ENCODE measurements at regions not wholly inside any gene's neighbourhood (a gene's known extent, or its start where the extent isn't known, plus 50 kb on each side); places are given as distances from the start of the nearest gene placed in this dataset.

DNA sequence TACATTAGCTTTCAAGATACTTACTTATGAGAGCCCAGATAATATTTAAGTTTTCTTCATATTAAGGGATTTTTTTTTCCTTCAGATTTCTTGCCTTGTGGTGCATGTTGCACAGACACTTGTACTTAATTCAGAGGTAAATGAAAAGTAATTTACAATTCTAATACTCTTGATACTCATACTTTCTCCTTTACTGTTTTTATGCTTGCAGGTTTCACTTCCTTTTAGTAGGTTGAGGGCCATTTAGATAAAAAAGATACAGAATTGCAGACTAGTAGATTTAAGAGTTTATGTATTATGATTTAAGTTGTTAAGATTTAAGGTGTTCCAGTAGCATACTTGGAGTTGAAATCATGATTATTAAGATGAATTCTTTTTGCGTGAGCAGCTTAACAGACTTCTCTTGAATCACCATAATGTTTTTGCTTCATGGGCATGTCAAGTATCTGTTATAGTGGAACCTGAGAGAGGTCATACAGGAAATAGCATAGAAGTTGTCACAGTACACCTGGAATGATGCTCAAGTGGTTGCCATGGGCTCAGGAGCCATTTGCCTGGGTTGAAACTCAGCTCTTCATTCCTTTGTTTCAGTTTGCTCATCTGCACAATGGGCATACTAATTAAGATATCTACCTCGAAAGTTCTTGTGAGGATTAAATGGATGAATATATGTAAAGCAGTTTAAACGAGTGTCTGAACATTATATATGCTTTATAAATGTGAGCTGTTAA lies 174.8 kb upstream of the PRPS1L1 start:
- H3K4me1 ChIP-seq = no peaks in the 10 kb centered on the region
- no peak for DNase-seq
- no peak overlapping the region for H3K4me3 ChIP-seq (replicated peaks in 1 of 3)
- H3K36me3 ChIP-seq = no peaks in the 10 kb centered on the region
- no peak for TF ChIP-seq POLR2A (IDR thresholded peaks at IDR 0.05)
- TF ChIP-seq, protein P1, sequence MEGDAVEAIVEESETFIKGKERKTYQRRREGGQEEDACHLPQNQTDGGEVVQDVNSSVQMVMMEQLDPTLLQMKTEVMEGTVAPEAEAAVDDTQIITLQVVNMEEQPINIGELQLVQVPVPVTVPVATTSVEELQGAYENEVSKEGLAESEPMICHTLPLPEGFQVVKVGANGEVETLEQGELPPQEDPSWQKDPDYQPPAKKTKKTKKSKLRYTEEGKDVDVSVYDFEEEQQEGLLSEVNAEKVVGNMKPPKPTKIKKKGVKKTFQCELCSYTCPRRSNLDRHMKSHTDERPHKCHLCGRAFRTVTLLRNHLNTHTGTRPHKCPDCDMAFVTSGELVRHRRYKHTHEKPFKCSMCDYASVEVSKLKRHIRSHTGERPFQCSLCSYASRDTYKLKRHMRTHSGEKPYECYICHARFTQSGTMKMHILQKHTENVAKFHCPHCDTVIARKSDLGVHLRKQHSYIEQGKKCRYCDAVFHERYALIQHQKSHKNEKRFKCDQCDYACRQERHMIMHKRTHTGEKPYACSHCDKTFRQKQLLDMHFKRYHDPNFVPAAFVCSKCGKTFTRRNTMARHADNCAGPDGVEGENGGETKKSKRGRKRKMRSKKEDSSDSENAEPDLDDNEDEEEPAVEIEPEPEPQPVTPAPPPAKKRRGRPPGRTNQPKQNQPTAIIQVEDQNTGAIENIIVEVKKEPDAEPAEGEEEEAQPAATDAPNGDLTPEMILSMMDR (IDR thresholded peaks at IDR 0.05) = no peak
- no peaks in the 10 kb centered on the region for H3K9me3 ChIP-seq
- WGBS, 2 donors = 86 to 90% methylated on average over 3 of the region's 3 CpGs
- intact Hi-C loops (cut with DNase I) = no loop called here
- H3K27me3 ChIP-seq = no peaks in the 10 kb centered on the region
- H3K27ac ChIP-seq = no peak overlapping the region

DNA sequence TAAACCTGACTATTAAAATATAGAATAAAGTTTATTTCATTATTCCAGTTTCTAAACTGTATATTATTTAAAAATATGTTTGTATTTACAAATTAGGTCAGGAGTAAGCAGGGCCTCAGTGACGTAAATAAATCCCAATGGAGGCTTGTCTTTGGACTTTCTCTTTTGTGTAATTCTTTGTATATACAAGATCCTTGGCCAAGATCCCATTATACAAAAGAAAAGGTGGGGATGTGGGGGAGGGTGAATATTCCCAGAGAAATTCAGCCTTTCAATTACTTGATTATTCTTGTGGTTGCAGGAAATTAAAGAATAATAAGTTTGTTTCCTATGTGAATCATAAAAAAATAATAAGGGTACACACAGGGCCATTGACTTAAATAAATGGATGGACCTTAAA lies 178.7 kb upstream of the PRPS1L1 start:
- Histone ChIP-seq H3K9me3 (no peaks in the 10 kb centered on the region), H3K4me1 (no peaks in the 10 kb centered on the region), H3K27ac (no peak overlapping the region), H3K27me3 (no peaks in the 10 kb centered on the region), H3K4me3 (replicated peaks in 1 of 3) (no peak overlapping the region), H3K36me3 (no peaks in the 10 kb centered on the region)
- TF ChIP-seq POLR2A (IDR thresholded peaks at IDR 0.05) = no peak
- TF ChIP-seq, protein P1 (IDR thresholded peaks at IDR 0.05) = no peak
- intact Hi-C loops (cut with DNase I) = no loop called here
- DNase-seq = no peak
- WGBS, 2 donors = 61 to 80% methylated on average over 1 of the region's 1 CpG

DNA sequence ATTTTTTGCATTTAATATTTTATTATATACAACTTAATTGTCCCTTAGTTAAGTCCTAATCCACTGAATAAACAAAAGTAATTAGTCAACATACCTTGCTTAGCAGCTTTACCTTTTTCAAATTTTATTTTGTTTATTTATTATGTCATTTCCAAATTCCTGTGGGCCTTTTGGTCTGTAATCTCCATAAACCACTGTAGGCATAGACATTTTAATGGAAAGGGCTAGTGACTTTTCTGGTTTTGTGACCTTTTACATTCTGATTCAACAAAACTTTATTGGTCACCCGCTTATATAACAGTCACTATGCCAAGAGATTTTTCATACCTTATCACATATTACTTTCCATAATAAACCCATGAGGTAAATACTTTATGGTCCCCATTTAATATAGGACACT lies 181.3 kb upstream of the PRPS1L1 start:
- TF ChIP-seq POLR2A (IDR thresholded peaks at IDR 0.05) = no peak
- TF ChIP-seq, protein P1 (IDR thresholded peaks at IDR 0.05) = no peak
- Histone ChIP-seq H3K4me3 (replicated peaks in 1 of 3) (no peak overlapping the region), H3K36me3 (no peaks in the 10 kb centered on the region), H3K27me3 (no peaks in the 10 kb centered on the region), H3K4me1 (no peaks in the 10 kb centered on the region), H3K9me3 (no peaks in the 10 kb centered on the region), H3K27ac (no peak overlapping the region)
- 100% methylated on average over 1 of the region's 1 CpG for WGBS, 2 donors
- intact Hi-C loops (cut with DNase I) = no loop called here
- DNase-seq = no peak

DNA sequence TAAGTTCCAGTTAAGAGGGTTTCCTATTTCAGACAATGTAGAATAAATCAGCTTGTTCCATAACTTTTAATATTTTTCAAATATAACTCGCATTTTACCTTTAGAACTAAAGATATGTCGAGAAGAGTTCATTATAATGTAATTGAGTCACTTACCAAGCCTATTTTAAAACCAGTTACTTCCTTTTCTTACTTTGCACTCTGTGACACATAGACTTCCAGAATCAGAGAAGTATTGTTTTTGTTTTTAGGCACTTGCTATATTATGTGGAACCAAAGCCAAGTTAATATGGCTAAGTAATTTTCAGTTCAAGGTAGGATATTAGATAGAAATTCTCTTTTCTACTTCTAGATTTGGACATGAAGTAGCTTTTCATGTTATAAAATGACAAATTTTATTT lies 182.7 kb upstream of the PRPS1L1 start:
- Histone ChIP-seq H3K27me3 (no peaks in the 10 kb centered on the region), H3K9me3 (no peaks in the 10 kb centered on the region), H3K27ac (no peak overlapping the region), H3K36me3 (no peaks in the 10 kb centered on the region), H3K4me1 (no peaks in the 10 kb centered on the region), H3K4me3 (replicated peaks in 1 of 3) (no peak overlapping the region)
- DNase-seq = no peak
- TF ChIP-seq POLR2A (IDR thresholded peaks at IDR 0.05) = no peak
- TF ChIP-seq, protein P1 (IDR thresholded peaks at IDR 0.05) = no peak
- intact Hi-C loops (cut with DNase I) = no loop called here
- WGBS, 2 donors = 84% methylated on average over 2 of the region's 2 CpGs

DNA sequence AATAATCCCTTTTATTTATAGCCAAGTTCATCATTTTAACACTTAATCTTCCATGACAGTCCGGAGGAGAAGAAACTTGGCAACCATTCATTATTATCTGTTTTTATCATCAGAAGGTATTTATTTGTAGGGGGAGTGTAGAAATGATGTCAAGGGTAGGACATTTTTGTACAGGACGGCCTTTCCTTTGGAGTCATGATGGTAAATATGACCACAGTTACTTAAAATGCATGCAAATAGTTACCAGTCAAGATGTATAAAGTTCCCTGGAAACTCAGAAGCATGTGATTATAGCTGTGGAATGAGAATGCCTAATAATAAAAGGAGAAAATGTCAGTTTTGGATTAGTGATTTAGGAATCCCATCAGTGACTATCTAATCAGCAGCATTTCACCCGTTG lies 183.1 kb upstream of the PRPS1L1 start:
- Histone ChIP-seq H3K27ac (no peak overlapping the region), H3K4me3 (replicated peaks in 1 of 3) (no peak overlapping the region), H3K9me3 (no peaks in the 10 kb centered on the region), H3K4me1 (no peaks in the 10 kb centered on the region), H3K36me3 (no peaks in the 10 kb centered on the region), H3K27me3 (no peaks in the 10 kb centered on the region)
- DNase-seq = no peak
- intact Hi-C loops (cut with DNase I) = no loop called here
- TF ChIP-seq POLR2A (IDR thresholded peaks at IDR 0.05) = no peak
- TF ChIP-seq, protein P1 (IDR thresholded peaks at IDR 0.05) = no peak
- 86 to 91% methylated on average over 3 of the region's 3 CpGs for WGBS, 2 donors
